ENCODE measurements at regions not wholly inside any gene's neighbourhood (a gene's known extent, or its start where the extent isn't known, plus 50 kb on each side); places are given as distances from the start of the nearest gene placed in this dataset.

- no peak overlapping the region for H3K27ac ChIP-seq (ENCODE audit: low read depth, low read length)
- WGBS, 3 donors: 74 to 77% (median 76%) methylated on average over 5 of the region's 5 CpGs
Measured at GRCh38 chr5:68966596-68966995, 127.2 kb upstream of the SLC30A5 start.

GRCh38 chr5:68968429-68968828 is 125.4 kb upstream of the SLC30A5 start:
- no peak overlapping the region for H3K27ac ChIP-seq (ENCODE audit: low read depth, low read length)

DNA sequence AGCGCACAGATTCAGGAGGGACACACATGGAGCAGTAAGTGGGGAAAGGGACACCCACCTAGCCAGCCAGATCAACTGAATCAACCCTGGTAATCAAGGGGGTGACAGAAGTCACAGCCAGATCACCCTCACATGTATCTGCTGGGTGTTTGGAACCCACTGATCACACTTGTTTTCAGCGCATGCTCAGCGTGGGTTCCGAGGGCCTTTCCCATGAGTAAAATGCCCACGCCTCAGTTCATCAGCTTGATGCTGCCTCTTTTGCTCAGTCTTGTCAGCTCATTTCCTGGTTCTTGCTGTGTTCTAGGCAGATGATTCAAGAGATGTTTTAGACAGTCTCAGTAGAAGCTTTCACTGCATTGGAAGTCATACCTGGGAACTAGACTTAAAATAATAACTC is 123.2 kb upstream of the SLC30A5 start:
- H3K27ac ChIP-seq (ENCODE audit: low read depth, low read length): no peak overlapping the region
- 96 to 97% (median 96%) methylated on average over 5 of the region's 5 CpGs for WGBS, 3 donors

DNA sequence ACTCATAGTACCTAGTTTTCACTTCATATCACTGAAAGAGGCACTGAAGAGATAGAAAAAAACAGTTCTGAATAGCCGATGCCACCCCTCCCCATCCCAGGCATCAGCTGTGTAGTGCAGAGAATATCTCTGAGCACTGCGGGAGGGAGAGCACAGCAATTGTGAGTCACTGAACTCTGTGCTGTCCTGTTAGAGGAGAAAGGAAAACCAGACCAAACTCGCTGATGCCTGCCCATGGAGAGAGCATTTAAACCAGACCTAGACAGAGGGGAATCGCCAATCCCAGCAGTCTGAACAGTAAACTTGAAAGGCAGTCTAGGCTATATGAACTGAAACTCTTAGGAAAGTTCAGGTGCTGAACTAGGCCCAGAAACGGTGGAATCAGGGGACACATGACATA is 120.1 kb upstream of the SLC30A5 start:
- 86 to 92% (median 89%) methylated on average over 5 of the region's 5 CpGs for WGBS, 3 donors
- H3K27ac ChIP-seq (ENCODE audit: low read depth, low read length): no peak overlapping the region

- no peak overlapping the region for H3K27ac ChIP-seq (ENCODE audit: low read depth, low read length)
- WGBS, 3 donors: 79 to 84% (median 82%) methylated on average over 2 of the region's 2 CpGs
Measured at GRCh38 chr5:68983043-68983442, 110.8 kb upstream of the SLC30A5 start.

DNA sequence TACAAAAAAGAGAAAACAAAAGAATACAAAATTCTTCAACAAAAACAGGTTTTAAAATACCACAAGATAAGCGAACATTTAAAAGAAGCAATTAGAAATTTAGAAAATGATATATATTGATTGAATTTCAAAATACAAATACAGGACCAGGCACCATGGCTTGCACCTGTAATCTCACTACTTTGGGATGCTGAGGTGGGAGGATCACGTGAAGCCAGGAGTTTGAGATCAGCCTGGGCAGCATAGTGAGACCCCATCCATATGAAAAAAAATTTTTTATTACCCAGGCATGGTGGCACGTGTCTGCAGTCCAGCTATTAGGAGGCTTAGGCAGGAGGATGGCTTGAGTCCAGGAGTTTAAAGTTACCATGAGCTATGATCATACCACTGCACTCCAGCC is 109.9 kb upstream of the SLC30A5 start:
- no peak overlapping the region for H3K27ac ChIP-seq (ENCODE audit: low read depth, low read length)
- 83 to 85% (median 83%) methylated on average over 3 of the region's 3 CpGs for WGBS, 3 donors

GRCh38 chr5:68991279-68992084 is 102.3 kb upstream of the SLC30A5 start:
- H3K27ac ChIP-seq (ENCODE audit: low read depth, low read length): no peak overlapping the region
- WGBS, 3 donors: 93 to 100% (median 96%) methylated on average over 1 of the region's 1 CpG

- no peak overlapping the region for H3K27ac ChIP-seq (ENCODE audit: low read depth, low read length)
Measured at GRCh38 chr5:68994645-68995044, 99.2 kb upstream of the SLC30A5 start.

GRCh38 chr5:68995845-68996545 is 97.8 kb upstream of the SLC30A5 start:
- 70 to 79% (median 70%) methylated on average over 11 of the region's 11 CpGs for WGBS, 3 donors
- H3K27ac ChIP-seq (ENCODE audit: low read depth, low read length): no peak overlapping the region

More at GRCh38 chr5:68994645-68995044, 99.2 kb upstream of the SLC30A5 start:
- WGBS, 3 donors: 66 to 77% (median 76%) methylated on average over 4 of the region's 4 CpGs

DNA sequence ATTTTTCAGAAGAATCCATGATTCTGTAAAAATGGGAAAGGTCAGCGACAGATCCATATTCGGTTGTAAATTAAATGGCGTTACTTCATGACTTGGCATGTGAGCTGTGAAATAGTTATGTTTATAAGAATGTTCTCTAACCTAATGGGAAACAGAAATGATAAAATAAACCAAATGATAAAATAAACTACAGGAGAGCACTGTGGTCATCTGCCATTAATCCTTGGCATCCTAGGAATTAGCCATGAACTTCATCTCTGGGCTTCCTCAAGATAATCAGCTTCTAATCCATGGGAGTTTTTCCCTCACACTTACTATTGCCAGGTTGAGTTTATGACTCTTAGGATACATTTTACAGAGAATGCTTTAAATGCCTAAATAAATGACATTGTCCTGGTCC is 94.6 kb upstream of the SLC30A5 start:
- WGBS, 3 donors: 86 to 96% (median 91%) methylated on average over 3 of the region's 3 CpGs

GRCh38 chr5:69000216-69000919 is 93.4 kb upstream of the SLC30A5 start:
- WGBS, 3 donors: 85 to 96% (median 93%) methylated on average over 5 of the region's 5 CpGs
- no peak overlapping the region for H3K27ac ChIP-seq (ENCODE audit: low read depth, low read length)

More for the DNA sequence above, 94.6 kb upstream of the SLC30A5 start:
- no peak overlapping the region for H3K27ac ChIP-seq (ENCODE audit: low read depth, low read length)

- WGBS, 3 donors: 67 to 75% (median 69%) methylated on average over 2 of the region's 2 CpGs
Measured at GRCh38 chr5:69000949-69001348, 92.9 kb upstream of the SLC30A5 start.

GRCh38 chr5:69001627-69002026 is 92.2 kb upstream of the SLC30A5 start:
- 79 to 92% (median 91%) methylated on average over 4 of the region's 4 CpGs for WGBS, 3 donors
- no peak overlapping the region for H3K27ac ChIP-seq (ENCODE audit: low read depth, low read length)

More at GRCh38 chr5:69000949-69001348, 92.9 kb upstream of the SLC30A5 start:
- no peak overlapping the region for H3K27ac ChIP-seq (ENCODE audit: low read depth, low read length)

DNA sequence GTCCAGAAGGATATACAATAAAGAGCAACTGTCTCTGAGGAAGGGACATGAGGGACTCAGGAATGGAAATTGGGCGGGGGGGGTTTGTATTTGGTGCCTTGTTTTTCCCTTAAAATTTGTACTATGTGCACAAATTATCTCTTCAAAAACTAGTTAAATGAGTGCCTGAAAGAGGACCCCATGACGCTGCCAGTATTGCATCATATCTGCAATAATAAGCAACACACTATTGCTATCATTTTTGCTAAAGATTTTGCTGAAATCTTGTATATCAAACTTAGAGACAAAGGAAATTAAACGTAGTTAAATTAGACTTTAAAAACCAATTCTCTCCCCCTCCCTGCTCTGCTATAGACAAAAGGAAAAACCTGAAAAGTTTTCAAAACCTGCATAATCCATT is 89.7 kb upstream of the SLC30A5 start:
- no peak overlapping the region for H3K27ac ChIP-seq (ENCODE audit: low read depth, low read length)
- 63 to 79% (median 69%) methylated on average over 3 of the region's 3 CpGs for WGBS, 3 donors

DNA sequence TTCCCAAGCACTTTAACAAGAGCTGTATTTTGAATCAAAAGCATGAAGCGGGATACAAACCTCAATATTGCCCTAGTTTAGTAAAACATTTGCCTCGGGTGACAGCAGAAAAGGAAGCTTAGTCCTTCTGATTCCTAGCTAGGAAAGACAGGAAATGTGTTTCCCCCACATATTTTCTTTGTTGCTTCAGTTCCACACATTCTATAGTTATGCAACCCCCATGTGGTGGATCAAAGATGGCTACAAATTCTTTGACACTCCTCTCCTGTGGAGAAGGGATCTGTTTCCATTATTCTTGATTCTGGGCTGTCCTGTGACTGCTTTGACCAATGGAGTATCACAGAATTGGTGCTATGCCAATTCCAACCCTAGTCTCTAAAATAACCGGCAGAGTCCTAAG is 89.1 kb upstream of the SLC30A5 start:
- WGBS, 3 donors: 72 to 85% (median 72%) methylated on average over 3 of the region's 3 CpGs
- H3K27ac ChIP-seq (ENCODE audit: low read depth, low read length): no peak overlapping the region

GRCh38 chr5:69006030-69006429 is 87.8 kb upstream of the SLC30A5 start:
- 54 to 84% (median 74%) methylated on average over 2 of the region's 2 CpGs for WGBS, 3 donors
- H3K27ac ChIP-seq (ENCODE audit: low read depth, low read length): no peak overlapping the region

GRCh38 chr5:69007163-69007562 is 86.7 kb upstream of the SLC30A5 start:
- H3K27ac ChIP-seq (ENCODE audit: low read depth, low read length): no peak overlapping the region
- WGBS, 3 donors: 37 to 62% (median 42%) methylated on average over 4 of the region's 4 CpGs

DNA sequence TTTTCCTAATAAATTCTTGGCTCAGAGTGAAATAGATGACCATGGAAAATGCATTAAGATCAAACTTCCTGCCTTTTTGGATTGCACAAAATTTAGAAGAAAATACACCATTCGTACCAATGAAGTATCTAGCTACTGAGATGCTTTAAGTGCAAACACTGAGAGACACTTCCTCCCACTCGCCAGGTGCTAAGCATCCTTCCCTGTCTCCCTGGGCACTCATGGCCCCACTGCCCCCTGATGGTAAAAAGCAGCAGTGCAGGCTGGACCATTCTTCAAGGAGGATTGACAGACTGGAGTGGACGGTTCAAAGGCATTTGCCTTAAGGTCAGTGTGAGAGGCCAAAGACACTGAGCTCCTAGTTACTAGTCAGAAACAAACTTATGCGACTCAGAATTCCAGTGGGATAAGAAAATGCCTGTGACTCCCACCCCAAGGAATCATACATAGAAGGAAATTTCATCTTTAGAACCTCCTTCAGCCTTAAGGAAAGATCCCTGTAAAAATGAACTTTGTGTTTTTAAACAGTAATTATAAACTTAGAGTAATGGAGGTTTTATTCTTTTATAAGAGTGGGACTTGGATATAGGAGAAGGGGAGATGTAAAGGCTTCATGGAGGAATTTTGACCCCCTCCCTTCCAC is 86.0 kb upstream of the SLC30A5 start:
- H3K27ac ChIP-seq (ENCODE audit: low read depth, low read length): no peak overlapping the region
- WGBS, 3 donors: 18 to 28% (median 19%) methylated on average over 4 of the region's 4 CpGs

DNA sequence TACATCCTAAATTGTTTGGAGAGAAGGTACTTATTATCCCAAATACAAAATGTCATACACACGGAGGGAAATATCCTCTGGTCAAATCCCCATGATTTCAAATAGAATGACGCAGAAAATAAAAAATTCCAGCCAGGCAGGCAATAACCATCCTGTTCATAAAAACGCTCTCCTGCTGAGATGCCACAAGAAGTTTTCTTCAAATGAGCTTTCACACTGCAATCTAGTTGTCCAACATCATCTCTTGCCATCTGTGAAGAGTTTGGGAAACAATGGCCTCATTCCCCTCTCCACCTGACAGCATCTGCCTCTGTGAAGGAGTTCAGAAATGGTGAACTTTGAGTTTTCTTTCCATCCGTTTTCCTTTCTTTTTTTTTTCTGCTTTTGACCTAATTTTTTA is 83.3 kb upstream of the SLC30A5 start:
- no peak overlapping the region for H3K27ac ChIP-seq (ENCODE audit: low read depth, low read length)
- WGBS, 3 donors: 59 to 81% (median 76%) methylated on average over 4 of the region's 4 CpGs

Measured in adipose tissue (tissue), 3 donors.